Heart left ventricle (tissue), 16 donors: ENCODE measurements at regions not wholly inside any gene's neighbourhood (a gene's known extent, or its start where the extent isn't known, plus 50 kb on each side); places are given as distances from the start of the nearest gene placed in this dataset.
"Not testable (repeated sequence)": the region's sequence is repeated elsewhere in the genome, so short reads cannot be mapped to it uniquely, and the experiment has no call there.

Experiments used
- ATAC-seq, 4 donors: fragments of 200-7000 bp; cut with Tn5 transposase; one replicate each; pipeline ENCODE4 v1.9.1; 2020 to 2022; ENCODE audit warnings: moderate library complexity in 4 of 4, mild to moderate bottlenecking in 3 of 4, moderate number of reproducible peaks in 1 of 4
- DNase-seq, 5 donors: peaks; one replicate each; pipeline ENCODE4 v3.0.0-alpha.2; 2020
- H3K27ac ChIP-seq, 12 donors: fragments of 200-600 bp; sonication (generic) in 4 of 12; one replicate each; pipeline versions ENCODE4 v1.5.0 to v1.8.0; 2016 to 2022; ENCODE audit warnings: mild to moderate bottlenecking in 2 of 12
- H3K27me3 ChIP-seq, 9 donors: fragments of 200-600 bp; sonication (generic) in 2 of 9; one replicate each; pipeline versions ENCODE4 v1.5.1 to v1.8.0; 2016 to 2022; ENCODE audit warnings: mild to moderate bottlenecking in 3 of 9
- H3K36me3 ChIP-seq, 9 donors: fragments of 200-600 bp; sonication (generic) in 2 of 9; one replicate each; pipeline versions ENCODE4 v1.5.0 to v1.8.0; 2018 to 2022; ENCODE audit warnings: mild to moderate bottlenecking in 2 of 9
- H3K4me1 ChIP-seq, 12 donors: fragments of 200-600 bp; sonication (generic) in 4 of 12; one replicate each; pipeline versions ENCODE4 v1.5.0 to v1.8.0; 2016 to 2022; ENCODE audit warnings: mild to moderate bottlenecking in 3 of 12
- H3K4me3 ChIP-seq, 12 donors: fragments of 200-600 bp; sonication (generic) in 4 of 12; one replicate each; pipeline versions ENCODE4 v1.5.0 to v1.8.0; 2017 to 2022; ENCODE audit warnings: mild to moderate bottlenecking in 9 of 12, moderate library complexity in 4 of 12
- H3K9me3 ChIP-seq, 12 donors: fragments of 200-600 bp; sonication (generic) in 4 of 12; one replicate each; pipeline versions ENCODE4 v1.5.0 to v1.8.0; 2016 to 2022; ENCODE audit warnings: mild to moderate bottlenecking in 1 of 12
- CTCF ChIP-seq, 12 donors: fragments of 200-600 bp; sonication (generic) in 4 of 12; IDR thresholded peaks; one replicate each; pipeline versions ENCODE4 v1.5.0 to v1.8.0; 2018 to 2022; ENCODE audit warnings: antibody characterized with exemption in 12 of 12, mild to moderate bottlenecking in 5 of 12
- POLR2A ChIP-seq, 2 donors: fragments of 450-650 bp; IDR thresholded peaks; one replicate each; pipeline ENCODE4 v1.6.1; 2017; ENCODE audit warnings: antibody characterized with exemption in 2 of 2, mild to moderate bottlenecking in 2 of 2, moderate library complexity in 2 of 2
- WGBS, 4 donors: extraction: QIAGEN DNeasy Blood & Tissue Kit in 2 of 4; methylation state at CpG; one replicate each; pipeline versions ENCODE4 v1.1.5 to v1.1.7; 2013 to 2018; 5-methylcytosine and 5-hydroxymethylcytosine counted together
- intact Hi-C, 10 donors: fragments of 100-400 bp; cut with DNase I; formaldehyde crosslinking; loops; one replicate each; pipeline versions ENCODE4 v1.11.1 to v1.14.2; 2022
- donor health status: ischemic (EF 13 %, LVEDD 7.1; RV severe dilation, severe dysfunction).
- donor health status: healthy with polysubstance abuse.
- donor health status: DM: no; HTN: yes; CAD: no.
- donor health status: DM: no; HTN: no; CAD: no.
- donor health status: ischemic (EF 25% LVEDD 6.9; RV normal size, moderate dysfunction).
- donor health status: ischemic (EF 25% LVEDD 5.7; RV mildly dilated, moderate dysfunction).
- donor health status: healthy.
- donor health status: DM: yes; HTN: yes; CAD: no.
- donor health status: ischemic (EF 35%, LVEDD 5.7; RV mildly dilated, moderate dysfunction).
- donor health status: nonischemic (EF 11% LVEDD 7.7; RV severe dilation, severe dysfunction).
- donor health status: DM: yes; HTN: yes; CAD: no.
- donor health status: PGD.
- donor health status: ischemic (EF 29% LVEDD 5.4; RV normal size, mild dysfunction).
- donor health status: nonischemic (EF 23%, LVEDD 6.1; RV moderate dilation, normal function).

GRCh38 chr10:20486791-20487190, 410.3 kb downstream of the NEBL start:
- intact Hi-C loops: no loop called here
- Histone ChIP-seq H3K27me3 (no peaks in the 10 kb centered on the region), H3K36me3 (no peaks in the 10 kb centered on the region), H3K9me3 (peaks cover 0 to 3% (median 0%) of the 10 kb centered on the region in 12 donors), H3K4me3 (no peak overlapping the region), H3K27ac (no peak overlapping the region), H3K4me1 (no peaks in the 10 kb centered on the region)
- no peak for DNase-seq
- WGBS, 4 donors: 0 to 56% (median 33%) methylated on average over 1 of the region's 1 CpG
- no peak for TF ChIP-seq CTCF (IDR thresholded peaks at IDR 0.05)
- no peak for ATAC-seq

GRCh38 chr10:20485554-20485953, 411.6 kb downstream of the NEBL start:
- Histone ChIP-seq H3K4me3 (no peak overlapping the region), H3K4me1 (no peaks in the 10 kb centered on the region), H3K27me3 (no peaks in the 10 kb centered on the region), H3K27ac (no peak overlapping the region), H3K36me3 (no peaks in the 10 kb centered on the region), H3K9me3 (peaks cover 0 to 11% (median 0%) of the 10 kb centered on the region in 12 donors)
- no peak for TF ChIP-seq POLR2A (IDR thresholded peaks at IDR 0.05)
- TF ChIP-seq CTCF (IDR thresholded peaks at IDR 0.05): no peak
- intact Hi-C loops: no loop called here
- DNase-seq: no peak
- WGBS, 4 donors: 41 to 58% (median 43%) methylated on average over 3 of the region's 3 CpGs
- ATAC-seq: no peak

GRCh38 chr10:20481054-20481453, 416.1 kb downstream of the NEBL start:
- no peaks in the 10 kb centered on the region for H3K27me3 ChIP-seq
- no peak for DNase-seq
- 64 to 75% (median 69%) methylated on average over 2 of the region's 2 CpGs for WGBS, 4 donors
- ATAC-seq: no peak
- intact Hi-C loops: no loop called here
- no peaks in the 10 kb centered on the region for H3K4me1 ChIP-seq
- H3K9me3 ChIP-seq: peaks cover 0 to 11% (median 0%) of the 10 kb centered on the region in 12 donors
- no peak overlapping the region for H3K4me3 ChIP-seq
- no peak overlapping the region for H3K27ac ChIP-seq
- no peaks in the 10 kb centered on the region for H3K36me3 ChIP-seq
- no peak for TF ChIP-seq CTCF (IDR thresholded peaks at IDR 0.05)
- TF ChIP-seq POLR2A (IDR thresholded peaks at IDR 0.05): no peak

GRCh38 chr10:20480575-20480974, 416.5 kb downstream of the NEBL start:
- intact Hi-C loops, H3K4me1 ChIP-seq, H3K36me3 ChIP-seq, H3K27me3 ChIP-seq, ATAC-seq, H3K27ac ChIP-seq, H3K4me3 ChIP-seq, DNase-seq: not testable (repeated sequence)
- 97 to 100% (median 99%) methylated on average over 1 of the region's 1 CpG for WGBS, 4 donors
- peaks cover 0 to 11% (median 0%) of the 10 kb centered on the region in 12 donors for H3K9me3 ChIP-seq

GRCh38 chr10:20474064-20474463, 423.0 kb downstream of the NEBL start:
- H3K27ac ChIP-seq: no peak overlapping the region
- intact Hi-C loops: no loop called here
- ATAC-seq: no peak
- no peak overlapping the region for H3K4me3 ChIP-seq
- no peaks in the 10 kb centered on the region for H3K4me1 ChIP-seq
- no peaks in the 10 kb centered on the region for H3K9me3 ChIP-seq
- WGBS, 4 donors: 79 to 85% (median 81%) methylated on average over 2 of the region's 2 CpGs
- DNase-seq: no peak
- H3K27me3 ChIP-seq: no peaks in the 10 kb centered on the region
- H3K36me3 ChIP-seq: no peaks in the 10 kb centered on the region
- no peak for TF ChIP-seq CTCF (IDR thresholded peaks at IDR 0.05)
- no peak for TF ChIP-seq POLR2A (IDR thresholded peaks at IDR 0.05)
